KMS-11 (cell line): ENCODE measurements at regions not wholly inside any gene's neighbourhood (a gene's known extent, or its start where the extent isn't known, plus 50 kb on each side); places are given as distances from the start of the nearest gene placed in this dataset.

Experiments
- H2AFZ ChIP-seq: fragments of 200-600 bp; sonication (generic); 2 replicates; pipeline ENCODE4 v1.6.1; 2016; ENCODE audit warnings: antibody characterized with exemption, mixed run types, low read depth
- H3K27ac ChIP-seq: fragments of 200-600 bp; sonication (generic); 2 replicates; pipeline ENCODE4 v1.6.1; 2016; ENCODE audit warnings: mild to moderate bottlenecking, mixed run types
- H3K27me3 ChIP-seq: fragments of 200-600 bp; sonication (generic); 2 replicates; pipeline ENCODE4 v1.6.1; 2017; ENCODE audit warnings: mild to moderate bottlenecking, low read depth, mixed run types, moderate library complexity; ENCODE audit not compliant: insufficient read depth
- H3K36me3 ChIP-seq: fragments of 200-600 bp; sonication (generic); 2 replicates; pipeline ENCODE4 v1.6.1; 2017; ENCODE audit warnings: mild to moderate bottlenecking, mixed run types; ENCODE audit not compliant: insufficient read depth
- H3K4me1 ChIP-seq: fragments of 200-600 bp; sonication (generic); 2 replicates; pipeline ENCODE4 v1.6.1; 2016; ENCODE audit warnings: mild to moderate bottlenecking, low read depth, mixed run types; ENCODE audit not compliant: poor library complexity, severe bottlenecking
- H3K4me2 ChIP-seq: fragments of 200-600 bp; sonication (generic); 2 replicates; pipeline ENCODE4 v1.7.0; 2016; ENCODE audit warnings: mild to moderate bottlenecking, mixed run types
- H3K4me3 ChIP-seq: fragments of 200-600 bp; sonication (generic); IDR thresholded peaks from 2 replicates; pipeline ENCODE4 v1.6.1; 2017; ENCODE audit warnings: low read depth, low read length, mixed read lengths; ENCODE audit not compliant: insufficient read depth
- H3K79me2 ChIP-seq: fragments of 200-600 bp; sonication (generic); 2 replicates; pipeline ENCODE4 v1.6.1; 2016; ENCODE audit warnings: low read depth, mixed run types; ENCODE audit not compliant: insufficient read depth
- H3K9ac ChIP-seq: fragments of 200-600 bp; sonication (generic); 2 replicates; pipeline ENCODE4 v1.6.1; 2016; ENCODE audit warnings: mild to moderate bottlenecking, mixed run types
- H4K20me1 ChIP-seq: fragments of 200-600 bp; sonication (generic); 2 replicates; pipeline ENCODE4 v1.6.1; 2016; ENCODE audit warnings: mild to moderate bottlenecking, mixed run types; ENCODE audit not compliant: insufficient read depth
- CTCF ChIP-seq: fragments of 200-600 bp; sonication (generic); conservative IDR thresholded peaks from 2 replicates; pipeline ENCODE4 v1.6.1; 2017; ENCODE audit warnings: low read depth, mild to moderate bottlenecking, antibody characterized with exemption, low read length, moderate library complexity, mixed read lengths

GRCh38 chr6:147873816-147874215 is 365.3 kb downstream of the SAMD5 start:
- no peak overlapping the region for H3K9ac ChIP-seq
- H3K79me2 ChIP-seq, result no peaks in the 10 kb centered on the region
- H3K4me3 ChIP-seq, result no peak overlapping the region
- H3K27me3 ChIP-seq, result no peaks in the 10 kb centered on the region
- H3K36me3 ChIP-seq, result no peaks in the 10 kb centered on the region
- H4K20me1 ChIP-seq, result no peaks in the 10 kb centered on the region
- H2AFZ ChIP-seq, result no peak overlapping the region
- no peak for TF ChIP-seq CTCF
- no peak overlapping the region for H3K27ac ChIP-seq
- H3K4me1 ChIP-seq, result peaks cover 6% of the 10 kb centered on the region
- H3K4me2 ChIP-seq, result no peak overlapping the region

GRCh38 chr6:147874322-147874721 is 365.8 kb downstream of the SAMD5 start:
- H3K27ac ChIP-seq, result no peak overlapping the region
- H3K79me2 ChIP-seq, result no peaks in the 10 kb centered on the region
- peaks cover under 1% of the 10 kb centered on the region for H3K4me1 ChIP-seq
- H2AFZ ChIP-seq, result no peak overlapping the region
- H3K4me2 ChIP-seq, result no peak overlapping the region
- H4K20me1 ChIP-seq, result no peaks in the 10 kb centered on the region
- no peak overlapping the region for H3K9ac ChIP-seq
- TF ChIP-seq CTCF, result no peak
- no peaks in the 10 kb centered on the region for H3K36me3 ChIP-seq
- no peak overlapping the region for H3K4me3 ChIP-seq
- H3K27me3 ChIP-seq, result no peaks in the 10 kb centered on the region

DNA sequence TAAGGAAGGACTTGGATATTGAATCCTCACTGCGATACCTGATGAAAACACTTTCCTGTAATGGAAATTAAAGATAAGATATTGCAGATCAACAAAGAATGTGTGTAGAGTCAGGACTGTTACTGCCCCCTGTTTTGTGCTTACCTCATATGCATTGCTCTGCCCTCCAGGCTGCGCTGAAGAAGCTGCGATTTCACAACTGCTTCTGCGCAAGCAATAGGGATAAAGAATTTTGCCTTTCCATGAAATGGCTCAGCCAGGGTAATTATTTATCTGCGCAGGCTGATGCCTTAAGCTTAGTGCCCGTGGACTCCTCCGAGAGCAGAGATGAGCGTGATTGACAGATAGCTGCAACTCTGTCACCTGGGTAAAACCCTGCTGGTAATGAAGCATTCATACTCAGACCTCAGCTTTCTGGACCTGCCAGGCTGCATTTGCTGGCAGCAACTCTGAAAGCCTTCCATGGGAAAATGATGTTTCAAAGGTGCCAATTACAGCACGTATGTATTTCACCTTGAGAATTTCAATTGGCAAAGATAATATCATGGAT is 370.6 kb downstream of the SAMD5 start:
- Histone ChIP-seq H3K4me1 (no peaks in the 10 kb centered on the region), H4K20me1 (no peaks in the 10 kb centered on the region), H3K4me3 (no peak overlapping the region), H3K79me2 (no peaks in the 10 kb centered on the region), H3K9ac (no peak overlapping the region), H3K27me3 (no peaks in the 10 kb centered on the region), H2AFZ (no peak overlapping the region), H3K27ac (no peak overlapping the region), H3K36me3 (no peaks in the 10 kb centered on the region), H3K4me2 (no peak overlapping the region)
- TF ChIP-seq CTCF, result no peak

DNA sequence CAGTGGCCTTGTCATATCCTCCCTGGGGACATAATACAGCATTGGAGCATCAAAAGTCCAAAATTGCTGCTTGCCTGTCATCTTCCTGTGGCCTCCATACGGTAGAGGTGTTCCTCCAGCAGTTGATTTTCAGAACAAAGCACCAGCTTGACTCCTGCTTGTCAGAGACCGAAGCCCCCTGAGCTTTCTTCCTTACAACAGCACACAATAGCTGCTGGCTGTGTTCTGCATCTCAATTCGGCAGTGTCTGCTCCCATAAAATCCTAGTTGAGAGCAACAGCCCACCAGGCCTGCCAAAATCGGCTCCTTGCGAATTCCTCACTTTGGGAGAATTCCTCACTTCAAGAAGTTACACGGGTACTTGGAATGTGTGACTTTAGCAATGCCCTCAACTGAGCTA is 372.9 kb downstream of the SAMD5 start:
- no peak overlapping the region for H3K9ac ChIP-seq
- H3K27ac ChIP-seq, result no peak overlapping the region
- no peak overlapping the region for H3K4me2 ChIP-seq
- no peaks in the 10 kb centered on the region for H3K27me3 ChIP-seq
- no peak for TF ChIP-seq CTCF
- H3K4me1 ChIP-seq, result no peaks in the 10 kb centered on the region
- no peaks in the 10 kb centered on the region for H3K79me2 ChIP-seq
- H2AFZ ChIP-seq, result no peak overlapping the region
- H3K36me3 ChIP-seq, result no peaks in the 10 kb centered on the region
- H4K20me1 ChIP-seq, result no peaks in the 10 kb centered on the region
- H3K4me3 ChIP-seq, result no peak overlapping the region
